K562 (cell line): ENCODE measurements at regions not wholly inside any gene's neighbourhood (a gene's known extent, or its start where the extent isn't known, plus 50 kb on each side); places are given as distances from the start of the nearest gene placed in this dataset.

Experiments
- ATAC-seq: fragments of 200-7000 bp; cut with Tn5 transposase; 3 replicates; pipeline ENCODE4 v1.9.1; 2020; ENCODE audit warnings: moderate library complexity
- BruUV-seq: library from RNA; stranded (reverse); fragments of 400-500 nt; replicated peaks from 2 replicates; lab custom pipeline; 2021; lab: Mats Ljungman, UMichigan
- CTCF ChIA-PET: fragments of 300-600 bp; formaldehyde crosslinking; extraction: SDS; loops from one replicate; lab custom pipeline; 2021; ENCODE audit warnings: low intra/inter-chr PET ratio; lab: Yijun Ruan, JAX
- POLR2A ChIA-PET: fragments of 300-600, 350-650 bp; sonication (Branson Sonifier 250); formaldehyde crosslinking; extraction: SDS; loops from one replicate; lab custom pipeline; 2021; ENCODE audit warnings: antibody characterized with exemption, inconsistent platforms; lab: Yijun Ruan, JAX
- DNase-seq, 4 experiments: peaks; one replicate each; pipeline versions ENCODE4 v3.0.0 to v3.0.0-alpha.2; 2011 to 2018; ENCODE audit warnings: low spot score in 3 of 4, mixed read lengths in 3 of 4; ENCODE audit errors: extremely low read depth in 1 of 4
- FAIRE-seq: peaks from 2 replicates; lab custom pipeline; 2011; peaks lifted over from hg19 to GRCh38; lab: Jason Lieb, UNC
- H2AFZ ChIP-seq: 2 replicates; pipeline ENCODE4 v1.6.0; 2011; ENCODE audit warnings: low read depth, low read length, control low read depth, inconsistent platforms
- H3K27ac ChIP-seq: fragments of 200-600 bp; 3 replicates; pipeline ENCODE4 v1.8.0; 2011; ENCODE audit warnings: low read depth, mild to moderate bottlenecking, control low read depth, inconsistent platforms, low read length, moderate library complexity, mixed read lengths; ENCODE audit errors: extremely low read depth
- H3K27me3 ChIP-seq, 2 experiments: fragments of 300-600 bp in 1 of 2; 2 replicates in 1 of 2; 3 replicates in 1 of 2; pipeline versions ENCODE4 v1.6.0 to v1.8.0; 2011; ENCODE audit warnings: inconsistent platforms in 2 of 2, low read length in 2 of 2, mild to moderate bottlenecking in 1 of 2, mixed read lengths in 1 of 2, moderate library complexity in 1 of 2; ENCODE audit not compliant: control insufficient read depth in 2 of 2, insufficient read depth in 2 of 2
- H3K36me3 ChIP-seq: fragments of 300-600 bp; 3 replicates; pipeline ENCODE4 v1.8.0; 2011; ENCODE audit warnings: mild to moderate bottlenecking, low read length, inconsistent platforms; ENCODE audit not compliant: control insufficient read depth, insufficient read depth
- H3K4me1 ChIP-seq, 2 experiments: fragments of 200-600 bp in 1 of 2; replicated peaks in 1 of 2; 2 replicates in 1 of 2; 3 replicates in 1 of 2; pipeline versions ENCODE4 v1.5.1 to v1.8.0; 2011; ENCODE audit warnings: inconsistent platforms in 2 of 2, low read length in 2 of 2, mild to moderate bottlenecking in 1 of 2, mixed read lengths in 1 of 2, moderate library complexity in 1 of 2; ENCODE audit not compliant: control insufficient read depth in 2 of 2, insufficient read depth in 2 of 2
- H3K4me2 ChIP-seq: 2 replicates; pipeline ENCODE4 v1.6.1; 2011; ENCODE audit warnings: low read length, control low read depth, inconsistent platforms, mixed read lengths; ENCODE audit not compliant: insufficient read depth
- H3K4me3 ChIP-seq: fragments of 200-600 bp; sonication (generic), shearing (Covaris generic); 2 replicates; pipeline ENCODE4 v1.5.1; 2016; ENCODE audit warnings: control low read depth, inconsistent platforms
- H3K79me2 ChIP-seq: fragments of 200-600 bp; 3 replicates; pipeline ENCODE4 v1.8.0; 2011; ENCODE audit warnings: low read length, inconsistent platforms; ENCODE audit not compliant: control insufficient read depth, insufficient read depth
- H3K9ac ChIP-seq, 2 experiments: 2 replicates each; pipeline versions ENCODE4 v1.6.0 to v1.6.1; 2011; ENCODE audit warnings: low read depth in 2 of 2, low read length in 2 of 2, control low read depth in 1 of 2, inconsistent platforms in 1 of 2, mild to moderate bottlenecking in 1 of 2, mixed read lengths in 1 of 2; ENCODE audit not compliant: insufficient read depth in 1 of 2
- H3K9me1 ChIP-seq: one replicate; pipeline ENCODE4 v1.6.0; 2011; ENCODE audit warnings: inconsistent platforms, mild to moderate bottlenecking, low read length, moderate library complexity; ENCODE audit not compliant: control insufficient read depth, insufficient read depth
- H3K9me3 ChIP-seq: replicated peaks from 2 replicates; pipeline ENCODE4 v1.5.1; 2011; ENCODE audit warnings: low read depth, low read length, inconsistent platforms; ENCODE audit not compliant: control insufficient read depth, insufficient read depth
- H4K20me1 ChIP-seq: replicated peaks from 2 replicates; pipeline ENCODE4 v1.6.1; 2011; ENCODE audit warnings: low read length, inconsistent platforms, mixed read lengths; ENCODE audit not compliant: control insufficient read depth, insufficient read depth
- KDM4B ChIP-seq, 2 experiments: fragments of 450-650 bp in 1 of 2; sonication (generic) in 1 of 2; IDR thresholded peaks; 2 replicates each; pipeline ENCODE4 v1.6.1; 2016 to 2017; ENCODE audit warnings: borderline replicate concordance in 2 of 2, antibody characterized with exemption in 1 of 2, low read depth in 1 of 2, mild to moderate bottlenecking in 1 of 2
- TSC22D4 ChIP-seq: fragments of 450-650 bp; IDR thresholded peaks from 2 replicates; pipeline ENCODE4 v1.6.1; 2016; ENCODE audit warnings: missing genetic modification characterization, missing biosample characterization, control low read depth
- WGBS: fragments of 100-300 bp; shearing (Covaris generic); methylation state at CpG from one replicate; pipeline ENCODE4 v1.1.6; 2016; ENCODE audit warnings: low coverage, mixed read lengths; ENCODE audit not compliant: insufficient coverage; ENCODE audit errors: missing lambda C conversion rate; 5-methylcytosine and 5-hydroxymethylcytosine counted together
- in situ Hi-C: fragments of 300-500 bp; cut with MboI; formaldehyde crosslinking; loops from 4 replicates; pipeline ENCODE4 v1.15.0; 2018; ENCODE audit warnings: inconsistent platforms, mixed read lengths
- intact Hi-C: fragments of 100-400 bp; cut with micrococcal nuclease; formaldehyde crosslinking; loops from 2 replicates; pipeline ENCODE4 v1.14.2; 2022

DNA sequence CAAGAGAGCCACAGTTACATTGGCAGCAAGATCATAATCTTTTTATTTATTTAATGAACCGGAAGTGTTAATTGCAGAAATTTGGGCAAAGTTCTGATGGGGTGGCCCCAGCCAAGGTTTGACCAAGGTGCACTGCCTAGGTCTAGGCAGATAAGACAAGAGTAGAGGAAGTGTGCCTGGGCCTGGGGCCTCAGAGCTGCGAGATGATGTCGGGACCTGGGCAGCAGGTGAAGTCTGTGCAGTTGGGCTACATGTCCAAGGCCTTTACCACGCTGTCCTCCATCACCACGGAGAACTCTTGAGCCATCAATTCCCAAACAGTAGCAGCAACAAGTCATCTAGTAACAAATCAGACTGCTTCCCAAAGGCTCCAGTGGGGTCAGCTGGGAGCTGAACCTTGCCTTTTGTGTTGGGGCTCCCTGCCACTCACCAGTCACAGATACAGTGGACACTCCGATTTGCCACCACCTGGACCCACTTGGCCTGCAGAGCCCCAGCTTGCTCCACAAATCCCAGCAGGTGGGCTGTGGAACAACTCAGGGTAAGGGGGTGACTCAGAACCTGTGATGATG, 52.5 kb upstream of the COMTD1 start:
- Histone ChIP-seq H2AFZ (no peak overlapping the region), H4K20me1 (no peaks in the 10 kb centered on the region), H3K27me3 (peaks cover 13 to 39% of the 10 kb centered on the region in 2 experiments), H3K79me2 (no peaks in the 10 kb centered on the region), H3K4me3 (no peak overlapping the region), H3K27ac (no peak overlapping the region), H3K4me1 (no peaks in the 10 kb centered on the region), H3K9me1 (no peaks in the 10 kb centered on the region), H3K4me2 (no peak overlapping the region), H3K9me3 (0 out of 2 replicates have a peak, but pooled peaks cover 2% of the 10 kb centered on the region), H3K9ac (no peak overlapping the region), H3K36me3 (no peaks in the 10 kb centered on the region)
- ChIA-PET CTCF (no interaction called here), POLR2A (no interaction called here)
- DNase-seq (no peak), ATAC-seq (no peak), FAIRE-seq (no peak)
- WGBS = under 1% methylated on average over 6 of the region's 6 CpGs
- intact Hi-C loops = no loop called here
- in situ Hi-C loops = no loop called here
- no peak for TF ChIP-seq TSC22D4
- no TSS peak for BruUV-seq

DNA sequence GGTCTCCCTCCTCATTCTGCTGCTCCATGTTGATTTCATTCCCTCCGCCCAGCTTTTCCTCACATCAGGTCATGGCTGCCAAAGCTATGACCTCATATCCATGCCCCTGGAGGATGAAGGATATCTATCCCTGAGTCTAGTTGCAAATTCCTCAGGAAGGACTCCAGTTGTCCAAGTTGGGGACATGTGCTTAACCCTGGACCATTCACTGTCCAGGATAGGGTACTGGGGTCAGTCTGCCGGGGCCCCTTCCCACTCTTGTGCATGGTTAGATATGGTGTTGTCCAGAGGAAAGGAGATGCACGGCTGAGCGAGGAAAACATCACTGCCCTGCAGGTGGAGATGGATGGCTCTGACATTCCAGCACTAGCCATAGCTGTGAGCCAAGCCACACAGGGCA, 51.9 kb upstream of the COMTD1 start:
- Histone ChIP-seq H3K27ac (no peak overlapping the region), H3K9me1 (no peaks in the 10 kb centered on the region), H3K4me1 (no peaks in the 10 kb centered on the region), H3K27me3 (peaks cover 13 to 36% of the 10 kb centered on the region in 2 experiments), H2AFZ (no peak overlapping the region), H3K9me3 (0 out of 2 replicates have a peak, but pooled peaks cover 2% of the 10 kb centered on the region), H3K4me2 (no peak overlapping the region), H3K36me3 (no peaks in the 10 kb centered on the region), H3K79me2 (no peaks in the 10 kb centered on the region), H4K20me1 (no peaks in the 10 kb centered on the region), H3K4me3 (no peak overlapping the region), H3K9ac (no peak overlapping the region)
- no peak for TF ChIP-seq KDM4B (IDR thresholded peaks at IDR 0.05; ENCODE audit: borderline replicate concordance in 2 of 2, low read depth in 1 of 2)
- in situ Hi-C loops (no loop called here), intact Hi-C loops (no loop called here)
- no peak for FAIRE-seq
- WGBS = 0% methylated on average over 4 of the region's 4 CpGs
- no peak for ATAC-seq
- ChIA-PET POLR2A (no interaction called here), CTCF (no interaction called here)
- BruUV-seq = no TSS peak
- DNase-seq = no peak
